Fibroblast of lung (primary cell): ENCODE measurements at regions not wholly inside any gene's neighbourhood (a gene's known extent, or its start where the extent isn't known, plus 50 kb on each side); places are given as distances from the start of the nearest gene placed in this dataset.

Source experiments
- DNase-seq, 2 donors: peaks; one replicate each; pipeline versions ENCODE4 v3.0.0 to v3.0.0-alpha.2; 2010; ENCODE audit warnings: low read depth in 2 of 2
- H2AFZ ChIP-seq: 2 replicates; pipeline ENCODE4 v1.5.1; 2012; ENCODE audit warnings: low read length, control low read depth, inconsistent platforms
- H3K27ac ChIP-seq: 2 replicates; pipeline ENCODE4 v1.5.1; 2011; ENCODE audit warnings: low read length, control low read depth; ENCODE audit not compliant: insufficient read depth
- H3K27me3 ChIP-seq: 2 replicates; pipeline ENCODE4 v1.5.1; 2011; ENCODE audit warnings: mild to moderate bottlenecking, low read length; ENCODE audit not compliant: control insufficient read depth, insufficient read depth
- H3K36me3 ChIP-seq: 2 replicates; pipeline ENCODE4 v1.5.1; 2011; ENCODE audit warnings: low read length; ENCODE audit not compliant: control insufficient read depth, insufficient read depth
- H3K4me1 ChIP-seq: 2 replicates; pipeline ENCODE4 v1.5.1; 2011; ENCODE audit warnings: low read length; ENCODE audit not compliant: control insufficient read depth, insufficient read depth; ENCODE audit errors: extremely low read depth
- H3K4me2 ChIP-seq: 2 replicates; pipeline ENCODE4 v1.5.1; 2011; ENCODE audit warnings: low read length, control low read depth; ENCODE audit not compliant: insufficient read depth; ENCODE audit errors: extremely low read depth
- H3K4me3 ChIP-seq, 4 experiments: fragments of 200-600 bp in 1 of 4; sonication (generic) in 1 of 4; replicated peaks in 1 of 4; 2 replicates each; pipeline ENCODE4 v1.5.1; 2011 to 2016; ENCODE audit warnings: low read length in 4 of 4, low read depth in 3 of 4, mild to moderate bottlenecking in 3 of 4, control low read depth in 2 of 4, inconsistent platforms in 1 of 4, mixed read lengths in 1 of 4; ENCODE audit not compliant: insufficient read depth in 1 of 4; ENCODE audit errors: control extremely low read depth in 1 of 4
- H3K79me2 ChIP-seq: 2 replicates; pipeline ENCODE4 v1.5.1; 2012; ENCODE audit warnings: mild to moderate bottlenecking, low read length, inconsistent platforms; ENCODE audit not compliant: control insufficient read depth, insufficient read depth
- H3K9ac ChIP-seq: 2 replicates; pipeline ENCODE4 v1.5.1; 2011; ENCODE audit warnings: mild to moderate bottlenecking, low read length, control low read depth; ENCODE audit not compliant: insufficient read depth
- H3K9me3 ChIP-seq: 2 replicates; pipeline ENCODE4 v1.5.1; 2012; ENCODE audit warnings: low read depth, low read length; ENCODE audit not compliant: control insufficient read depth, insufficient read depth
- H4K20me1 ChIP-seq: 2 replicates; pipeline ENCODE4 v1.5.1; 2011; ENCODE audit warnings: low read length; ENCODE audit not compliant: control insufficient read depth, insufficient read depth; ENCODE audit errors: extremely low read depth
- EZH2 ChIP-seq: IDR thresholded peaks from 2 replicates; pipeline ENCODE4 v1.5.1; 2012; ENCODE audit warnings: low read length, control low read depth, mild to moderate bottlenecking; ENCODE audit errors: missing control alignments
- TF ChIP-seq, protein P1 (sequence below), 2 donors: IDR thresholded peaks in 1 of 2; conservative IDR thresholded peaks in 1 of 2; 1 replicate in 1 of 2; 2 replicates in 1 of 2; pipeline ENCODE4 v1.5.1; 2011 to 2012; ENCODE audit warnings: low read length in 2 of 2, control low read depth in 1 of 2, inconsistent platforms in 1 of 2, low read depth in 1 of 2, mild to moderate bottlenecking in 1 of 2

- no peaks in the 10 kb centered on the region for H3K27me3 ChIP-seq
- H2AFZ ChIP-seq = no peak overlapping the region
- peaks cover 8% of the 10 kb centered on the region for H3K9me3 ChIP-seq
- no peak overlapping the region for H3K4me2 ChIP-seq
- no peak overlapping the region for H3K9ac ChIP-seq
- no peak overlapping the region for H3K4me3 ChIP-seq
- no peaks in the 10 kb centered on the region for H3K36me3 ChIP-seq
- no peaks in the 10 kb centered on the region for H3K4me1 ChIP-seq
- no peak overlapping the region for H3K27ac ChIP-seq
- H4K20me1 ChIP-seq = no peaks in the 10 kb centered on the region
- no peak for TF ChIP-seq EZH2
- TF ChIP-seq, protein P1, sequence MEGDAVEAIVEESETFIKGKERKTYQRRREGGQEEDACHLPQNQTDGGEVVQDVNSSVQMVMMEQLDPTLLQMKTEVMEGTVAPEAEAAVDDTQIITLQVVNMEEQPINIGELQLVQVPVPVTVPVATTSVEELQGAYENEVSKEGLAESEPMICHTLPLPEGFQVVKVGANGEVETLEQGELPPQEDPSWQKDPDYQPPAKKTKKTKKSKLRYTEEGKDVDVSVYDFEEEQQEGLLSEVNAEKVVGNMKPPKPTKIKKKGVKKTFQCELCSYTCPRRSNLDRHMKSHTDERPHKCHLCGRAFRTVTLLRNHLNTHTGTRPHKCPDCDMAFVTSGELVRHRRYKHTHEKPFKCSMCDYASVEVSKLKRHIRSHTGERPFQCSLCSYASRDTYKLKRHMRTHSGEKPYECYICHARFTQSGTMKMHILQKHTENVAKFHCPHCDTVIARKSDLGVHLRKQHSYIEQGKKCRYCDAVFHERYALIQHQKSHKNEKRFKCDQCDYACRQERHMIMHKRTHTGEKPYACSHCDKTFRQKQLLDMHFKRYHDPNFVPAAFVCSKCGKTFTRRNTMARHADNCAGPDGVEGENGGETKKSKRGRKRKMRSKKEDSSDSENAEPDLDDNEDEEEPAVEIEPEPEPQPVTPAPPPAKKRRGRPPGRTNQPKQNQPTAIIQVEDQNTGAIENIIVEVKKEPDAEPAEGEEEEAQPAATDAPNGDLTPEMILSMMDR (conservative IDR thresholded peaks at IDR 0.05 in 1 of 2, IDR thresholded peaks at IDR 0.05 in 1 of 2; ENCODE audit: low read depth in 1 of 2, low read length in 2 of 2) = no peak
- H3K79me2 ChIP-seq = no peaks in the 10 kb centered on the region
- no peak for DNase-seq
These were observed 586.0 kb upstream of the MGMT start for GRCh38 chr10:128881086-128881485.

- TF ChIP-seq, protein P1 (conservative IDR thresholded peaks at IDR 0.05 in 1 of 2, IDR thresholded peaks at IDR 0.05 in 1 of 2; ENCODE audit: low read depth in 1 of 2, low read length in 2 of 2) = no peak
- no peak for TF ChIP-seq EZH2
- Histone ChIP-seq H4K20me1 (no peaks in the 10 kb centered on the region), H2AFZ (no peak overlapping the region), H3K27ac (no peak overlapping the region), H3K4me2 (no peak overlapping the region), H3K36me3 (no peaks in the 10 kb centered on the region), H3K4me3 (no peak overlapping the region), H3K4me1 (no peaks in the 10 kb centered on the region), H3K9me3 (peaks cover 8% of the 10 kb centered on the region), H3K27me3 (no peaks in the 10 kb centered on the region), H3K9ac (no peak overlapping the region), H3K79me2 (no peaks in the 10 kb centered on the region)
- DNase-seq = no peak
These were observed 583.6 kb upstream of the MGMT start for GRCh38 chr10:128883231-128884032.

GRCh38 chr10:128884033-128884425 is 583.0 kb upstream of the MGMT start:
- H3K27me3 ChIP-seq = no peaks in the 10 kb centered on the region
- no peak for DNase-seq
- no peak overlapping the region for H3K4me2 ChIP-seq
- peaks cover 8% of the 10 kb centered on the region for H3K9me3 ChIP-seq
- no peaks in the 10 kb centered on the region for H4K20me1 ChIP-seq
- no peaks in the 10 kb centered on the region for H3K36me3 ChIP-seq
- H2AFZ ChIP-seq = no peak overlapping the region
- no peaks in the 10 kb centered on the region for H3K4me1 ChIP-seq
- no peak overlapping the region for H3K4me3 ChIP-seq
- TF ChIP-seq, protein P1 (conservative IDR thresholded peaks at IDR 0.05 in 1 of 2, IDR thresholded peaks at IDR 0.05 in 1 of 2; ENCODE audit: low read depth in 1 of 2, low read length in 2 of 2) = no peak
- no peak for TF ChIP-seq EZH2
- no peak overlapping the region for H3K27ac ChIP-seq
- H3K79me2 ChIP-seq = no peaks in the 10 kb centered on the region
- H3K9ac ChIP-seq = no peak overlapping the region
